ENCODE measurements at regions not wholly inside any gene's neighbourhood (a gene's known extent, or its start where the extent isn't known, plus 50 kb on each side); places are given as distances from the start of the nearest gene placed in this dataset.
"Not testable (repeated sequence)": the region's sequence is repeated elsewhere in the genome, so short reads cannot be mapped to it uniquely, and the experiment has no call there.

- DNase-seq: no peak
Measured at GRCh38 chr10:124217031-124217430, 123.6 kb upstream of the CHST15 start.

GRCh38 chr10:124214610-124215375 lies 121.4 kb upstream of the CHST15 start:
- DNase-seq: no peak

- no peak for DNase-seq
Measured at GRCh38 chr10:124213899-124214510, 120.6 kb upstream of the CHST15 start.

- no peak for DNase-seq
Measured at GRCh38 chr10:124213471-124213870, 120.1 kb upstream of the CHST15 start.

GRCh38 chr10:124212702-124213101 lies 119.3 kb upstream of the CHST15 start:
- DNase-seq: no peak

- DNase-seq: no peak
Measured at GRCh38 chr10:124211921-124212320, 118.5 kb upstream of the CHST15 start.

- no peak for DNase-seq
Measured at GRCh38 chr10:124210263-124210662, 116.9 kb upstream of the CHST15 start.

GRCh38 chr10:124207391-124207790 lies 114.0 kb upstream of the CHST15 start:
- DNase-seq: no peak

- DNase-seq: no peak
Measured at GRCh38 chr10:124206616-124207015, 113.2 kb upstream of the CHST15 start.

- no peak for DNase-seq
Measured at GRCh38 chr10:124205432-124205831, 112.0 kb upstream of the CHST15 start.

GRCh38 chr10:124204726-124205125 lies 111.3 kb upstream of the CHST15 start:
- DNase-seq: no peak

GRCh38 chr10:124200011-124200410 lies 106.6 kb upstream of the CHST15 start:
- DNase-seq: no peak

- DNase-seq: no peak
Measured at GRCh38 chr10:124198871-124199270, 105.5 kb upstream of the CHST15 start.

GRCh38 chr10:124198125-124198501 lies 104.7 kb upstream of the CHST15 start:
- peak in 1 of 3 donors; percentile 58 for DNase-seq

GRCh38 chr10:124197371-124198124 lies 104.2 kb upstream of the CHST15 start:
- peak; percentile 25 to 79 (median 49) for DNase-seq

- no peak for DNase-seq
Measured at GRCh38 chr10:124196659-124197058, 103.3 kb upstream of the CHST15 start.

- no peak for DNase-seq
Measured at GRCh38 chr10:124194199-124194824, 100.9 kb upstream of the CHST15 start.

- no peak for DNase-seq
Measured at GRCh38 chr10:124193309-124193696, 99.9 kb upstream of the CHST15 start.

- DNase-seq: not testable (repeated sequence)
Measured at GRCh38 chr10:124192664-124193308, 99.4 kb upstream of the CHST15 start.

- not testable (repeated sequence) for DNase-seq
Measured at GRCh38 chr10:124190476-124190875, 97.1 kb upstream of the CHST15 start.

- DNase-seq: no peak
Measured at GRCh38 chr10:124186956-124187355, 93.6 kb upstream of the CHST15 start.

GRCh38 chr10:124185084-124185483 lies 91.7 kb upstream of the CHST15 start:
- no peak for DNase-seq

Measured in muscle of back (tissue), 3 donors.